Right lobe of liver (tissue), 4 donors: ENCODE measurements at regions not wholly inside any gene's neighbourhood (a gene's known extent, or its start where the extent isn't known, plus 50 kb on each side); places are given as distances from the start of the nearest gene placed in this dataset.

ENCODE experiments used
- CTCF ChIP-seq, 4 donors: fragments of 200-600 bp in 3 of 4; fragments of 450-650 bp in 1 of 4; IDR thresholded peaks; one replicate each; pipeline versions ENCODE4 v1.5.1 to v1.8.0; 2016 to 2022; ENCODE audit warnings: antibody characterized with exemption in 4 of 4, mild to moderate bottlenecking in 2 of 4
- POLR2A ChIP-seq: fragments of 450-650 bp; IDR thresholded peaks from one replicate; pipeline ENCODE4 v1.6.1; 2017; ENCODE audit warnings: antibody characterized with exemption, mild to moderate bottlenecking
- donor health status: DM: no; HTN: no; CAD: no.
- donor health status: DM: no; HTN: no; CAD: no.
- donor health status: DM: no; HTN: yes; CAD: no.

DNA sequence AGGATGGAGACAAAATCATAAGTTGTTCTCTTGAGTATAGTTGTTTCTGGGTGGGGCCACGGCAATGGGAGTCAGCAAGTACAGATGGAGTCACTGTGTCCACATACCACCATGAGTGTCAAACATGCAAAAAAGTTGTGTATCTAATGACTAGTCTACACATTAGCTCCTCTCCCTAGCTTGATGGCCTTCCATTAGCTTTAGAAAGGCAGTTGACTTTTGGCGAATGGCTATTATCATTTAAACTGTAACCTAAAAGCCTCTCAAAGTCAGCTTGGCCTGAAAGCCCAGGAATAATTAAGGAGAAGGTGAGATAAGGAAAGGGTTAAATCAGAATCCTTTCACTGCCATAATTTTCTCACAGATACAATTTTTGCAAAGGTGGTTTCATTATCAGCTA is 95.5 kb upstream of the MEOX2 start:
- TF ChIP-seq CTCF (IDR thresholded peaks at IDR 0.05) = no peak
- TF ChIP-seq POLR2A = no peak
